ENCODE measurements at regions not wholly inside any gene's neighbourhood (a gene's known extent, or its start where the extent isn't known, plus 50 kb on each side); places are given as distances from the start of the nearest gene placed in this dataset.

DNA sequence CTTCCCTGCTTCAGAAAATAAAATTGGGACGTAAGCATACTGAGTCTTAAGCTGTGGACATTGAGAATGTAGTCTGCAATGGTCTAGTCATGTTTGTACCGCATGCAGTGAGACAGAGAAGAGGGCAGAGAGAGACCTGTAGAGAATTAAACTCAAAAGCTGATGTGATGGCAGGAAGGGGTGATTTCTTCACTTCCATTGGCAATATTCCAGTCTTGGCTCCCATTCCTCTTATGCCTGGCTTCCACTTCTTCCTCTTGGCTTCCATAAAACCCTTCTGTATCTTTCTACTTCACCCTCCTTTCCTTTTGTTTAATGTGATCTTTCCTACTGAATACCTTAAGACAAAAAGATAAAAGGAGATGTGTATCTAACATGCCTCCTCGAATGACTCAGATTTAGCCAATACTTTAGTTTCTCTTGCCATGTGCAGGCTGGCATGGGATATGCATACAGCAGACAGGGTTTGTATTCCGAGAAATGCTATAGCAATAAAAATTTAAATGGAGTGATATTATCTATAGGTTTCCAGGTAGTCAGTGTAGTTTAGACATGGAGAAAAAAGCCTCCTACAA is 423.1 kb upstream of the DYNLRB2 start:
- 97% methylated on average over 4 of the region's 4 CpGs for WGBS
- H3K4me3 ChIP-seq (ENCODE audit: low read length): no peak overlapping the region
- H3K27ac ChIP-seq (ENCODE audit: low read depth, low read length): no peak overlapping the region
- no peaks in the 10 kb centered on the region for H3K9me3 ChIP-seq (ENCODE audit: insufficient read depth, low read depth, low read length)
- no peaks in the 10 kb centered on the region for H3K4me1 ChIP-seq (ENCODE audit: insufficient read depth, low read length)
- H3K27me3 ChIP-seq (ENCODE audit: insufficient read depth, low read length): no peaks in the 10 kb centered on the region
- H3K36me3 ChIP-seq (ENCODE audit: insufficient read depth, low read length): no peaks in the 10 kb centered on the region
- no peak overlapping the region for H3K9ac ChIP-seq (ENCODE audit: low read depth, low read length)

- no peaks in the 10 kb centered on the region for H3K27me3 ChIP-seq (ENCODE audit: insufficient read depth, low read length)
- no peak overlapping the region for H3K9ac ChIP-seq (ENCODE audit: low read depth, low read length)
- no peak overlapping the region for H3K4me3 ChIP-seq (ENCODE audit: low read length)
Observed at GRCh38 chr16:80116711-80117110, 424.1 kb upstream of the DYNLRB2 start.

DNA sequence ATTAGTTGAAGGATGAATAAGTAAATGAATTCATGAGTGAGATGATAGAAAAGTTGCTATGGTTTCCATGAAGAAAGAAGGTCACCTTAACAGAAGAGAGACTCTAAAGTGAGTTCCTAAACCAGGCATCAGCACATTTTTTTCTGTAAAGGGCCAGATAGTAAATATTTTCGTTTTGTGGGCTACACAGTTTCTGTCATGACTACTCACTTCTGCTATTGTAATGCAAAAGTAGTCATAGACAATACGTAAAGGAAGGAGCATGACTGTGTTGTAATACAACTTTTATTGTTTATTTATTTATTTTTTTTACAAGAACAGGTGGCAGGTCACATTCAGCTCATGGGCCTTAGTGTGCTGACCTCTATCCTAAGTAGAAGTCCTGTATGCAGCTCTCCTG is 426.1 kb upstream of the DYNLRB2 start:
- H3K36me3 ChIP-seq (ENCODE audit: insufficient read depth, low read length): no peaks in the 10 kb centered on the region
- no peaks in the 10 kb centered on the region for H3K4me1 ChIP-seq (ENCODE audit: insufficient read depth, low read length)
- H3K4me3 ChIP-seq (ENCODE audit: low read length): no peak overlapping the region
- 50% methylated on average over 1 of the region's 2 CpGs for WGBS
- no peaks in the 10 kb centered on the region for H3K27me3 ChIP-seq (ENCODE audit: insufficient read depth, low read length)
- H3K27ac ChIP-seq (ENCODE audit: low read depth, low read length): no peak overlapping the region
- H3K9me3 ChIP-seq (ENCODE audit: insufficient read depth, low read depth, low read length): no peaks in the 10 kb centered on the region
- no peak overlapping the region for H3K9ac ChIP-seq (ENCODE audit: low read depth, low read length)

More at GRCh38 chr16:80116711-80117110, 424.1 kb upstream of the DYNLRB2 start:
- Histone ChIP-seq H3K9me3 (ENCODE audit: insufficient read depth, low read depth, low read length) (no peaks in the 10 kb centered on the region), H3K4me1 (ENCODE audit: insufficient read depth, low read length) (no peaks in the 10 kb centered on the region), H3K36me3 (ENCODE audit: insufficient read depth, low read length) (no peaks in the 10 kb centered on the region), H3K27ac (ENCODE audit: low read depth, low read length) (no peak overlapping the region)

GRCh38 chr16:80113873-80114574 is 426.8 kb upstream of the DYNLRB2 start:
- H3K4me1 ChIP-seq (ENCODE audit: insufficient read depth, low read length): no peaks in the 10 kb centered on the region
- H3K27ac ChIP-seq (ENCODE audit: low read depth, low read length): no peak overlapping the region
- WGBS: 84% methylated on average over 4 of the region's 4 CpGs
- H3K9ac ChIP-seq (ENCODE audit: low read depth, low read length): no peak overlapping the region
- no peak overlapping the region for H3K4me3 ChIP-seq (ENCODE audit: low read length)
- no peaks in the 10 kb centered on the region for H3K9me3 ChIP-seq (ENCODE audit: insufficient read depth, low read depth, low read length)
- no peaks in the 10 kb centered on the region for H3K27me3 ChIP-seq (ENCODE audit: insufficient read depth, low read length)
- H3K36me3 ChIP-seq (ENCODE audit: insufficient read depth, low read length): no peaks in the 10 kb centered on the region

DNA sequence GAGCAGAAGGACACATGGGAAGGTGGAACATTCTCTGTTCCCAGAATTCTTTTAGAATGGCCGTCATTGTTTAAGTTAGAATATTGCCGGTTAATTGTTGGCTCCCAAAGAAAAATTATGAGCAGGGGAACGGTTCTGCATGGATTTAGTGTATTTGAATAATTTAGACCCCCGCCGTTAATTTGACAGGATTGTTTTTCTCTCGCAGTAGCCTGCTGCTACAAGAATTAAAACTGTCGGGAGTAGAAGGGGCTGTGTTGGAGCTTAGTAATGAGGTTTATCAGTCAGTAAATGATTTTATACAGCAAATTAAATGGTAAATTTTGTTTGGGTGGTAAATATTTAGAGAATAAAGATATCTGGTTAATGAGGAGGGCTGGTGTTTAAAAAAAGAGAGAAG is 431.2 kb upstream of the DYNLRB2 start:
- 85% methylated on average over 7 of the region's 7 CpGs for WGBS
- Histone ChIP-seq H3K4me1 (ENCODE audit: insufficient read depth, low read length) (0 out of 2 replicates have a peak, but pooled peaks cover 1% of the 10 kb centered on the region), H3K27me3 (ENCODE audit: insufficient read depth, low read length) (no peaks in the 10 kb centered on the region), H3K9me3 (ENCODE audit: insufficient read depth, low read depth, low read length) (no peaks in the 10 kb centered on the region), H3K27ac (ENCODE audit: low read depth, low read length) (no peak overlapping the region), H3K9ac (ENCODE audit: low read depth, low read length) (no peak overlapping the region), H3K36me3 (ENCODE audit: insufficient read depth, low read length) (no peaks in the 10 kb centered on the region), H3K4me3 (ENCODE audit: low read length) (no peak overlapping the region)

- WGBS: 95% methylated on average over 3 of the region's 3 CpGs
- H3K27me3 ChIP-seq (ENCODE audit: insufficient read depth, low read length): no peaks in the 10 kb centered on the region
- H3K27ac ChIP-seq (ENCODE audit: low read depth, low read length): no peak overlapping the region
- H3K4me3 ChIP-seq (ENCODE audit: low read length): no peak overlapping the region
- no peaks in the 10 kb centered on the region for H3K9me3 ChIP-seq (ENCODE audit: insufficient read depth, low read depth, low read length)
- no peak overlapping the region for H3K9ac ChIP-seq (ENCODE audit: low read depth, low read length)
- no peaks in the 10 kb centered on the region for H3K36me3 ChIP-seq (ENCODE audit: insufficient read depth, low read length)
- peaks cover 8% of the 10 kb centered on the region; the same call in 1 of the 2 replicates for H3K4me1 ChIP-seq (ENCODE audit: insufficient read depth, low read length)
Observed at GRCh38 chr16:80107900-80108299, 432.9 kb upstream of the DYNLRB2 start.

DNA sequence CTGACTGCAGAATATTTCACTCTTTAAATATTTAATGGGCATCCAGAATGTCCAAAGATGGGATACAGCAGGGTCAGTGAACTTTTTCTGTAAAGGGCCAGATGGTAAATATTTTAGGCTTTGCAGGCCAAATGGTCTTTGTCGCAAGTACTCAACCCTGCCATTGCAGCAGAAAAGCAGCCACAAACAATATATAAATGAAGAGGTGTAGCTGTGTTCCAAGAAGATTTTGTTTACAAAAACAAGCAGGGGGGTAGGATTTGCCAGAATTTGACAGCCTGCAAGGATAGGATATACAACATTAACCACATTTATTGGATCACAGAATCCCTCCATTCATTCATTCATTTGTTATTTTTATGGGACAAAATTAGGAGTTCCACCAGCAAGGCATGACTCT is 435.0 kb upstream of the DYNLRB2 start:
- H3K27ac ChIP-seq (ENCODE audit: low read depth, low read length): no peak overlapping the region
- H3K9me3 ChIP-seq (ENCODE audit: insufficient read depth, low read depth, low read length): no peaks in the 10 kb centered on the region
- peaks cover 8% of the 10 kb centered on the region; the same call in 1 of the 2 replicates for H3K4me1 ChIP-seq (ENCODE audit: insufficient read depth, low read length)
- 100% methylated on average over 1 of the region's 1 CpG for WGBS
- H3K27me3 ChIP-seq (ENCODE audit: insufficient read depth, low read length): no peaks in the 10 kb centered on the region
- no peak overlapping the region for H3K9ac ChIP-seq (ENCODE audit: low read depth, low read length)
- no peak overlapping the region for H3K4me3 ChIP-seq (ENCODE audit: low read length)
- no peaks in the 10 kb centered on the region for H3K36me3 ChIP-seq (ENCODE audit: insufficient read depth, low read length)

DNA sequence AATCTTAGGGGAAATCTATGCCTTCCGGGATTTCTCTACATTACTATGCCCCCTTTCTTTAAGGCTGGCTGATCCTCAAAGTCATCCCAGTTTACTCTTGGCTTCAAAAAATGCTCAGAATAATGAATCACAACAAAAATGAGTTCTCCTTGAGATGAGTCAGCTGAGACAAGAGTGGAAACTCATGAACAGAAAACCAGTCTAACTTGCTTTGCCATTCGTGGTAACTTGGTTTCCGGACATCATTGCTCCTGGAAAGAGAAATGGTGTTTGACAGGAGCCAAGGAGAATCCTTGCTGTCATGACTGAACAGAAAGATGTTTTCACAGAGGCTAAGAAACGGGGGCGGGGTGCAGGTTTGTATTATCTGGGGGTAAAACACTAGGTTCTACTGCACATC is 435.6 kb upstream of the DYNLRB2 start:
- Histone ChIP-seq H3K9me3 (ENCODE audit: insufficient read depth, low read depth, low read length) (no peaks in the 10 kb centered on the region), H3K4me1 (ENCODE audit: insufficient read depth, low read length) (peaks cover 8% of the 10 kb centered on the region; the same call in 1 of the 2 replicates), H3K4me3 (ENCODE audit: low read length) (no peak overlapping the region), H3K27me3 (ENCODE audit: insufficient read depth, low read length) (no peaks in the 10 kb centered on the region), H3K9ac (ENCODE audit: low read depth, low read length) (no peak overlapping the region), H3K27ac (ENCODE audit: low read depth, low read length) (no peak overlapping the region), H3K36me3 (ENCODE audit: insufficient read depth, low read length) (no peaks in the 10 kb centered on the region)
- WGBS: 89% methylated on average over 5 of the region's 5 CpGs

DNA sequence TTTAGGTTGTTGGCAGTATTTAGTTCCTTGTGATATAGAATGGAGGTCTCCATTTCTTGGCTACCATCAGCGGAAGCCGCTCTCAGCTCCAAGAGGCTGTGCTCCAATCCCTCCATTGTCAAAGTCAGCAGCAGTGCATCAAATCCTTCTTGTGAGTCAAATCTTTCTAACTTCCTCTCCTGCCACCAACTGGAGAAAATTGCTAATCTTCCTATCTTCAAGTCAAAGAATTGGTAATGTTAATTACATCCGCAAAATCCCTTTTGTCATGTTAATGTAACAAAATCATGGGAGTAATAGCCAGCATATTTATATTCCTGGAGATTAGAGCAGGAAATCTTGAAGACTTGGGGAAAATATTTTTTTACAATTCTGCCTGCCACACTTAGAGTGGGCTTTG is 436.4 kb upstream of the DYNLRB2 start:
- Histone ChIP-seq H3K27me3 (ENCODE audit: insufficient read depth, low read length) (no peaks in the 10 kb centered on the region), H3K36me3 (ENCODE audit: insufficient read depth, low read length) (no peaks in the 10 kb centered on the region), H3K4me1 (ENCODE audit: insufficient read depth, low read length) (peaks cover 8% of the 10 kb centered on the region; the same call in 1 of the 2 replicates), H3K27ac (ENCODE audit: low read depth, low read length) (no peak overlapping the region), H3K9ac (ENCODE audit: low read depth, low read length) (no peak overlapping the region), H3K4me3 (ENCODE audit: low read length) (no peak overlapping the region), H3K9me3 (ENCODE audit: insufficient read depth, low read depth, low read length) (no peaks in the 10 kb centered on the region)
- WGBS: 96% methylated on average over 3 of the region's 3 CpGs

GRCh38 chr16:80103463-80103862 is 437.3 kb upstream of the DYNLRB2 start:
- Histone ChIP-seq H3K9me3 (ENCODE audit: insufficient read depth, low read depth, low read length) (no peaks in the 10 kb centered on the region), H3K27ac (ENCODE audit: low read depth, low read length) (no peak overlapping the region), H3K4me3 (ENCODE audit: low read length) (no peak overlapping the region), H3K4me1 (ENCODE audit: insufficient read depth, low read length) (peaks cover 8% of the 10 kb centered on the region; the same call in 1 of the 2 replicates), H3K27me3 (ENCODE audit: insufficient read depth, low read length) (no peaks in the 10 kb centered on the region), H3K9ac (ENCODE audit: low read depth, low read length) (no peak overlapping the region), H3K36me3 (ENCODE audit: insufficient read depth, low read length) (no peaks in the 10 kb centered on the region)
- 93% methylated on average over 7 of the region's 7 CpGs for WGBS

- H3K36me3 ChIP-seq (ENCODE audit: insufficient read depth, low read length): no peaks in the 10 kb centered on the region
- H3K27ac ChIP-seq (ENCODE audit: low read depth, low read length): no peak overlapping the region
- H3K27me3 ChIP-seq (ENCODE audit: insufficient read depth, low read length): no peaks in the 10 kb centered on the region
- H3K4me1 ChIP-seq (ENCODE audit: insufficient read depth, low read length): peaks cover 8% of the 10 kb centered on the region; the same call in 1 of the 2 replicates
- H3K9me3 ChIP-seq (ENCODE audit: insufficient read depth, low read depth, low read length): peaks cover 9% of the 10 kb centered on the region; the same call in 1 of the 2 replicates
- no peak overlapping the region for H3K9ac ChIP-seq (ENCODE audit: low read depth, low read length)
- no peak overlapping the region for H3K4me3 ChIP-seq (ENCODE audit: low read length)
Observed at GRCh38 chr16:80100846-80101451, 439.8 kb upstream of the DYNLRB2 start.
